GM19025 (cell line): ENCODE measurements at regions not wholly inside any gene's neighbourhood (a gene's known extent, or its start where the extent isn't known, plus 50 kb on each side); places are given as distances from the start of the nearest gene placed in this dataset.

Source experiments
- ATAC-seq: cut with Tn5 transposase; IDR thresholded peaks from one replicate; pipeline ENCODE4 v1.9.1; 2021; ENCODE audit warnings: mild to moderate bottlenecking, low read depth, moderate library complexity; ENCODE audit not compliant: unreplicated experiment

- no peak for ATAC-seq
Observed at GRCh38 chr2:95539290-95539689, 52.5 kb upstream of the TRIM43 start.

GRCh38 chr2:95539836-95540235 lies 52.0 kb upstream of the TRIM43 start:
- peak; percentile 53 for ATAC-seq
